PC-9 (cell line): ENCODE measurements at regions not wholly inside any gene's neighbourhood (a gene's known extent, or its start where the extent isn't known, plus 50 kb on each side); places are given as distances from the start of the nearest gene placed in this dataset.

Source experiments
- BruUV-seq: library from RNA; stranded (reverse); fragments of 400-500 nt; replicated peaks from 2 replicates; lab custom pipeline; 2021; lab: Mats Ljungman, UMichigan
- CTCF ChIA-PET: fragments of 300-600 bp; sonication (Branson Sonifier 250); formaldehyde crosslinking; loops from one replicate; lab custom pipeline; 2022; ENCODE audit warnings: antibody characterized with exemption; lab: Charles Lee
- POLR2A ChIA-PET: fragments of 300-600 bp; sonication (Branson Sonifier 250); formaldehyde crosslinking; loops from one replicate; lab custom pipeline; 2022; ENCODE audit warnings: antibody characterized with exemption; ENCODE audit not compliant: unreplicated experiment; lab: Charles Lee
- DNase-seq, 2 experiments: peaks; one replicate each; pipeline versions ENCODE4 v3.0.0 to v3.0.0-alpha.2; 2015 to 2022; ENCODE audit warnings: mixed read lengths in 1 of 2
- H2AFZ ChIP-seq: fragments of 200-600 bp; sonication (generic); 2 replicates; pipeline ENCODE4 v1.8.1; 2017; ENCODE audit warnings: antibody characterized with exemption
- H3F3A ChIP-seq: fragments of 200-600 bp; sonication (generic); 2 replicates; pipeline ENCODE4 v1.8.1; 2017; ENCODE audit warnings: antibody characterized with exemption, mild to moderate bottlenecking, low read depth; ENCODE audit not compliant: insufficient read depth
- H3K27ac ChIP-seq: fragments of 200-600 bp; sonication (generic); 2 replicates; pipeline ENCODE4 v1.6.1; 2016; ENCODE audit warnings: mixed run types
- H3K27me3 ChIP-seq: fragments of 200-600 bp; sonication (generic); 2 replicates; pipeline ENCODE4 v1.6.1; 2016; ENCODE audit warnings: low read depth, mixed run types; ENCODE audit not compliant: insufficient read depth
- H3K36me3 ChIP-seq: fragments of 200-600 bp; sonication (generic); 2 replicates; pipeline ENCODE4 v1.6.1; 2016; ENCODE audit warnings: low read depth, mixed run types
- H3K4me1 ChIP-seq: fragments of 200-600 bp; sonication (generic); replicated peaks from 2 replicates; pipeline ENCODE4 v1.6.1; 2016; ENCODE audit warnings: mixed run types; ENCODE audit not compliant: insufficient read depth
- H3K4me2 ChIP-seq: fragments of 200-600 bp; sonication (generic); 2 replicates; pipeline ENCODE4 v1.6.1; 2017; ENCODE audit warnings: mixed run types
- H3K4me3 ChIP-seq: fragments of 200-600 bp; sonication (generic); 2 replicates; pipeline ENCODE4 v1.6.1; 2016; ENCODE audit warnings: mixed run types
- H3K79me2 ChIP-seq: fragments of 200-600 bp; sonication (generic); 2 replicates; pipeline ENCODE4 v1.6.1; 2017; ENCODE audit warnings: low read depth, mixed run types
- H3K9me2 ChIP-seq: fragments of 200-600 bp; sonication (generic); 2 replicates; pipeline ENCODE4 v1.8.1; 2017; ENCODE audit warnings: mild to moderate bottlenecking; ENCODE audit not compliant: insufficient read depth
- H3K9me3 ChIP-seq: fragments of 200-600 bp; sonication (generic); 2 replicates; pipeline ENCODE4 v1.8.1; 2016; ENCODE audit warnings: low read depth; ENCODE audit not compliant: insufficient read depth
- H4K20me1 ChIP-seq: fragments of 200-600 bp; sonication (generic); 2 replicates; pipeline ENCODE4 v1.8.1; 2017; ENCODE audit not compliant: insufficient read depth
- EZH2 ChIP-seq: fragments of 200-600 bp; sonication (generic); IDR thresholded peaks from 2 replicates; pipeline ENCODE4 v1.8.0; 2017; ENCODE audit warnings: antibody characterized with exemption, low read depth
- intact Hi-C: fragments of 100-400 bp; cut with micrococcal nuclease; formaldehyde crosslinking; loops from one replicate; pipeline ENCODE4 v1.10.0; 2022; ENCODE audit not compliant: unreplicated experiment
- TF ChIP-seq, protein P1 (sequence below): fragments of 200-600 bp; sonication (generic); conservative IDR thresholded peaks from 2 replicates; pipeline ENCODE4 v1.6.1; 2017; ENCODE audit warnings: mixed run types, antibody characterized with exemption, mild to moderate bottlenecking, moderate library complexity

DNA sequence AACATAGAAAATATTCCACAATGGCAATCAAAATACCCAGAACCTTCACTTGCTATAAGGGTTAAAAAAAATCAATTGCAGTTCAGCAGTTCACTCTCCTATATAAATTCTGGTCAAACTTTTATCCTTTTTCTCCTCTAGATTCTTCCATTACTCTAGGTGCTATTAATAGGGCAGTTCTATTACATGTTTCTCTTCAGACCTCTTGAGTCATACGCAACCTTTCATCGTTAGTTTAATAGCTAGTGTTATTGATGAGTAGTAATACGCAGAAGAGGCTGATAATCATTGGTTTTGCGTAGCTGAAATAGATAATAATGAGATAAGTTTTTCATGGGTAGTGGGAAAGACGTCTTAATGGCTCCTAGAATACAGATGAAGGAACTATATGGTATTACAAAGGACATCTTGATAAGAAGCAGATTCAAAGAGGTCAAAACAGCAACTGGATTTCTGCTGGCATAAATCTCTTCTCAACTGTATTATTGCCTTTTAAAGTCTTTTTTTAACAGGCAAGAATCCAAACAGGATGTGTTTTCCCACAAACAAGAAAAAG lies 118.3 kb upstream of the STARD13 start:
- no peak overlapping the region for H3K4me3 ChIP-seq
- H2AFZ ChIP-seq = no peak overlapping the region
- H3K27me3 ChIP-seq = no peaks in the 10 kb centered on the region
- no peaks in the 10 kb centered on the region; the same call in 1 of the 2 replicates for H3K9me2 ChIP-seq
- no peak for TF ChIP-seq EZH2
- TF ChIP-seq, protein P1, sequence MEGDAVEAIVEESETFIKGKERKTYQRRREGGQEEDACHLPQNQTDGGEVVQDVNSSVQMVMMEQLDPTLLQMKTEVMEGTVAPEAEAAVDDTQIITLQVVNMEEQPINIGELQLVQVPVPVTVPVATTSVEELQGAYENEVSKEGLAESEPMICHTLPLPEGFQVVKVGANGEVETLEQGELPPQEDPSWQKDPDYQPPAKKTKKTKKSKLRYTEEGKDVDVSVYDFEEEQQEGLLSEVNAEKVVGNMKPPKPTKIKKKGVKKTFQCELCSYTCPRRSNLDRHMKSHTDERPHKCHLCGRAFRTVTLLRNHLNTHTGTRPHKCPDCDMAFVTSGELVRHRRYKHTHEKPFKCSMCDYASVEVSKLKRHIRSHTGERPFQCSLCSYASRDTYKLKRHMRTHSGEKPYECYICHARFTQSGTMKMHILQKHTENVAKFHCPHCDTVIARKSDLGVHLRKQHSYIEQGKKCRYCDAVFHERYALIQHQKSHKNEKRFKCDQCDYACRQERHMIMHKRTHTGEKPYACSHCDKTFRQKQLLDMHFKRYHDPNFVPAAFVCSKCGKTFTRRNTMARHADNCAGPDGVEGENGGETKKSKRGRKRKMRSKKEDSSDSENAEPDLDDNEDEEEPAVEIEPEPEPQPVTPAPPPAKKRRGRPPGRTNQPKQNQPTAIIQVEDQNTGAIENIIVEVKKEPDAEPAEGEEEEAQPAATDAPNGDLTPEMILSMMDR = no peak
- H3K79me2 ChIP-seq = no peaks in the 10 kb centered on the region
- H3K36me3 ChIP-seq = no peaks in the 10 kb centered on the region
- CTCF ChIA-PET = no interaction called here
- BruUV-seq = no TSS peak
- H3K4me2 ChIP-seq = no peak overlapping the region
- intact Hi-C loops = no loop called here
- H4K20me1 ChIP-seq = no peaks in the 10 kb centered on the region
- no peaks in the 10 kb centered on the region for H3K9me3 ChIP-seq
- no peaks in the 10 kb centered on the region for H3K4me1 ChIP-seq
- H3K27ac ChIP-seq = no peak overlapping the region
- no peak for DNase-seq
- POLR2A ChIA-PET = no interaction called here
- H3F3A ChIP-seq = no peaks in the 10 kb centered on the region

DNA sequence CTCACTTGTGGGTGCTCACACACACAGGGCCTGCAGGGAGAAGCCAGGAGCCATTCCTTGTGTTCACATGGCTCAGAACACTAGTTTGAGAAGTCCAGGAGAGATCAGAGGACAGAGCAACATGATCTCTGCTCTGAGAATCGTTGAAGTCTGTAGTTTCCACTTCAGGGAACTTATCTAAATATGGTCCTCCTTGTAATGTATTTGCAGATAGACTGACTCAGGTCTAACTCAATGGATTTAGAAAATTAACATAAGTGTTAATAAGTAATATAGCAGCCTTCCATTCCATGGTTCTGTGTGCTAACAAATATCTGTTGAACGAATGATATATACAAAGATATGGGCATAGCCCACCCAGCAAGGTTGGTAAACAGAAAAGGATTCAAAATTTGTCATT lies 119.8 kb upstream of the STARD13 start:
- no peak overlapping the region for H3K4me3 ChIP-seq
- intact Hi-C loops = no loop called here
- no TSS peak for BruUV-seq
- H3F3A ChIP-seq = no peaks in the 10 kb centered on the region
- H3K4me2 ChIP-seq = no peak overlapping the region
- no peaks in the 10 kb centered on the region for H4K20me1 ChIP-seq
- H3K4me1 ChIP-seq = no peaks in the 10 kb centered on the region
- no peaks in the 10 kb centered on the region for H3K27me3 ChIP-seq
- no peaks in the 10 kb centered on the region for H3K79me2 ChIP-seq
- POLR2A ChIA-PET = no interaction called here
- H3K9me2 ChIP-seq = no peaks in the 10 kb centered on the region
- H3K27ac ChIP-seq = no peak overlapping the region
- H3K9me3 ChIP-seq = no peaks in the 10 kb centered on the region
- H2AFZ ChIP-seq = no peak overlapping the region
- TF ChIP-seq, protein P1 = no peak
- TF ChIP-seq EZH2 = no peak
- no peak for DNase-seq
- CTCF ChIA-PET = no interaction called here
- no peaks in the 10 kb centered on the region for H3K36me3 ChIP-seq

GRCh38 chr13:33409673-33410510 lies 124.3 kb upstream of the STARD13 start:
- no peak for TF ChIP-seq EZH2
- TF ChIP-seq, protein P1 = no peak
- H3K4me3 ChIP-seq = no peak overlapping the region
- CTCF ChIA-PET = no interaction called here
- POLR2A ChIA-PET = no interaction called here
- H4K20me1 ChIP-seq = no peaks in the 10 kb centered on the region
- no peak overlapping the region for H2AFZ ChIP-seq
- no peak overlapping the region for H3K4me2 ChIP-seq
- intact Hi-C loops = no loop called here
- H3K27ac ChIP-seq = no peak overlapping the region
- H3F3A ChIP-seq = no peaks in the 10 kb centered on the region
- H3K36me3 ChIP-seq = no peaks in the 10 kb centered on the region
- no peaks in the 10 kb centered on the region for H3K9me3 ChIP-seq
- BruUV-seq = no TSS peak
- no peaks in the 10 kb centered on the region for H3K4me1 ChIP-seq
- H3K27me3 ChIP-seq = no peaks in the 10 kb centered on the region
- no peak for DNase-seq
- H3K79me2 ChIP-seq = no peaks in the 10 kb centered on the region
- no peaks in the 10 kb centered on the region for H3K9me2 ChIP-seq
